ENCODE measurements at regions not wholly inside any gene's neighbourhood (a gene's known extent, or its start where the extent isn't known, plus 50 kb on each side); places are given as distances from the start of the nearest gene placed in this dataset.

DNA sequence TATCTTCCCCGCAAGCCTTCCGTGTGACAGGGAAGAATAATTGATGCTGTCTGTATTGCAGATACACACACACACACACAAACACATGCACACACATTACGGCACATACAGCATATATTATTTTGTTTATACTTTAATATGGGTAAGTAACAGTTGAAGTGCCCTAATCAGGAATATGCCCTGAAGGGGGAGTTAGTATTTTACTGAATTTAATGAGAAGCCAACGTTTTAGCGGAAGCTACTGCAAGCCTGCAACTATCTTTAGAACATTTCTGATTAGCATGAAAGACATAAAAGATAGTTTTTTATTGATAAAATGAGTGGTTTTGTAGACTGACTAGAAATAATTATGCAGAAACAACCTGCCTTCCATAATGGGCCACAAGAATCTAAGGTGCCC is 296.6 kb upstream of the SLCO3A1 start:
- H3K4me3 ChIP-seq (ENCODE audit: low read depth, low read length), result no peak overlapping the region
- DNase-seq, result no peak
- H3K9me3 ChIP-seq, result no peaks in the 10 kb centered on the region
- H3K4me1 ChIP-seq, result 0 out of 2 replicates have a peak, but pooled peaks cover 5% of the 10 kb centered on the region
- no peaks in the 10 kb centered on the region for H3K36me3 ChIP-seq
- TF ChIP-seq, protein P1, sequence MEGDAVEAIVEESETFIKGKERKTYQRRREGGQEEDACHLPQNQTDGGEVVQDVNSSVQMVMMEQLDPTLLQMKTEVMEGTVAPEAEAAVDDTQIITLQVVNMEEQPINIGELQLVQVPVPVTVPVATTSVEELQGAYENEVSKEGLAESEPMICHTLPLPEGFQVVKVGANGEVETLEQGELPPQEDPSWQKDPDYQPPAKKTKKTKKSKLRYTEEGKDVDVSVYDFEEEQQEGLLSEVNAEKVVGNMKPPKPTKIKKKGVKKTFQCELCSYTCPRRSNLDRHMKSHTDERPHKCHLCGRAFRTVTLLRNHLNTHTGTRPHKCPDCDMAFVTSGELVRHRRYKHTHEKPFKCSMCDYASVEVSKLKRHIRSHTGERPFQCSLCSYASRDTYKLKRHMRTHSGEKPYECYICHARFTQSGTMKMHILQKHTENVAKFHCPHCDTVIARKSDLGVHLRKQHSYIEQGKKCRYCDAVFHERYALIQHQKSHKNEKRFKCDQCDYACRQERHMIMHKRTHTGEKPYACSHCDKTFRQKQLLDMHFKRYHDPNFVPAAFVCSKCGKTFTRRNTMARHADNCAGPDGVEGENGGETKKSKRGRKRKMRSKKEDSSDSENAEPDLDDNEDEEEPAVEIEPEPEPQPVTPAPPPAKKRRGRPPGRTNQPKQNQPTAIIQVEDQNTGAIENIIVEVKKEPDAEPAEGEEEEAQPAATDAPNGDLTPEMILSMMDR (IDR thresholded peaks at IDR 0.05; ENCODE audit: low read depth, low read length), result no peak
- H3K27me3 ChIP-seq, result no peaks in the 10 kb centered on the region

DNA sequence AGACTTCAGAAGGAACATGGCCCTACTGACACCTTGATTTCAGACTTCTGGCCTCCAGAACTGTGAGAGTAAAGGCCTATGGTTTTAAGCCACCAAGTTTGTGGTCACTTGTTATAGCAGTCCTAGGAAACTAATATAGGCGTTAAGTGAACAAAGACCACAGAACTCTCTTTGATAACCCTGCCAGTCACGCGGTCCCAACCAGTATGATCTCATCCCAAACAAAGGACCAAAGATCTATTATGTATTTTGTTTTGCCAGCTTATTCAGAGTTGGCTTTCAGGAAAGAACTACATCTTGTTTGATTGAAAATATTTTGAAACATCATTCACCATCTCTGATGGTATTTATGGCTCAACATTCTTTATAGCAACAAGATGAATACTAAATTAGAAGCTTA is 294.4 kb upstream of the SLCO3A1 start:
- DNase-seq, result no peak
- TF ChIP-seq, protein P1 (IDR thresholded peaks at IDR 0.05; ENCODE audit: low read depth, low read length), result no peak
- Histone ChIP-seq H3K27me3 (no peaks in the 10 kb centered on the region), H3K36me3 (no peaks in the 10 kb centered on the region), H3K4me3 (ENCODE audit: low read depth, low read length) (no peak overlapping the region), H3K9me3 (no peaks in the 10 kb centered on the region), H3K4me1 (0 out of 2 replicates have a peak, but pooled peaks cover 5% of the 10 kb centered on the region)

DNA sequence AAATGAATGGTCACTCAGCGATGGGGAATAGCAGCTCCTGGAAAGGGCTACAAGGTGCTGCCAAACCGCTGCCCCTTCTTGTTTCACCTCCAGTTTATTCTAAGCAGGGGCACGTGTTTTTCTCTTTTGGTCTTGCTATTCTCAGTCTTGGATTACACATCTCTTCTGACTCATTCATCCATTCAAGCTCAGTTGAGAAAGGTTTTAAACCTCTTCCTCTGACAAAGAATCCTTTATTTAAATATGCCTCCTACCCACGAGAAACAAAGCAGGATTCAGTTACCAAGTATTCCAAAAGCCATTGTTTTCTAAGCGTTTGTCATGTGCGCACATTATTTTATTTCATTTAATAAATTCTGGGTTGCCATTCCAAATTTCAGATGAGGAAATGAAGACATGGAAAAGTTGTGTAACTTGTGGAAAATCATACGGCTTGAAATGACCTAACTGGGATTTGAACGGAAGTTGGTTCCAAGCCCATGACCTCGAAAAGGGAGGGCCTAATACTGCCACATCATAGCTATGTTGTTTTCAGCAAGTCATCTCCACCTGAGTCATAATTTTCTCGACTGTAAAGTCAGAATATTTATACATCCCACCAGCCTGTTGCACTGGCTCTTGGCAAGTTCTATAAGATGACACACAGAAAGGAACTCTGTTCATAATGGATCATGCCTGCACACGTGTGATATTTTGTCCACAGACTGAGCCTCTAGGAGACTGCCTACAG is 292.0 kb upstream of the SLCO3A1 start:
- Histone ChIP-seq H3K4me3 (ENCODE audit: low read depth, low read length) (no peak overlapping the region), H3K9me3 (no peaks in the 10 kb centered on the region), H3K36me3 (no peaks in the 10 kb centered on the region), H3K27me3 (no peaks in the 10 kb centered on the region), H3K4me1 (0 out of 2 replicates have a peak, but pooled peaks cover 5% of the 10 kb centered on the region)
- TF ChIP-seq, protein P1 (IDR thresholded peaks at IDR 0.05; ENCODE audit: low read depth, low read length), result no peak
- no peak for DNase-seq

DNA sequence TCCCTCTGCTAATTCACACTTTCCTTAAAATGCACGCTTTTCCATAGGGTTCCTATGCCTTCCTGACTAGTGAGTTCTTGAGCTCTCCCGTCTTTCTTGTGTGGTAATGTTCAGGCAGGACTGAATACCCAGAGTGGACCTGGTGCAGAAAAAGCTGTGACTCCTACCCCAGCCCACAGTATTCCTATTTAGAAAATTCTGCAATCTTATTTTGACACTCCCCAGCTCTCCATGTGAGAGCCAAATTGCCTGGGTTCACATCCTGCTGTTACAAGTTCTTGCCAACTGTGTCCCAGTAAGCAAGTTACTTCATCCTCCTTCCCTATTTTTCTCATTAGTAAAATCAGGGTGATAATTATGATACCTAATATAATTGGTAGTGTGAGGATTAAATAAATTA is 290.8 kb upstream of the SLCO3A1 start:
- Histone ChIP-seq H3K27me3 (no peaks in the 10 kb centered on the region), H3K36me3 (no peaks in the 10 kb centered on the region), H3K4me1 (no peaks in the 10 kb centered on the region), H3K9me3 (no peaks in the 10 kb centered on the region), H3K4me3 (ENCODE audit: low read depth, low read length) (no peak overlapping the region)
- TF ChIP-seq, protein P1 (IDR thresholded peaks at IDR 0.05; ENCODE audit: low read depth, low read length), result no peak
- DNase-seq, result no peak

DNA sequence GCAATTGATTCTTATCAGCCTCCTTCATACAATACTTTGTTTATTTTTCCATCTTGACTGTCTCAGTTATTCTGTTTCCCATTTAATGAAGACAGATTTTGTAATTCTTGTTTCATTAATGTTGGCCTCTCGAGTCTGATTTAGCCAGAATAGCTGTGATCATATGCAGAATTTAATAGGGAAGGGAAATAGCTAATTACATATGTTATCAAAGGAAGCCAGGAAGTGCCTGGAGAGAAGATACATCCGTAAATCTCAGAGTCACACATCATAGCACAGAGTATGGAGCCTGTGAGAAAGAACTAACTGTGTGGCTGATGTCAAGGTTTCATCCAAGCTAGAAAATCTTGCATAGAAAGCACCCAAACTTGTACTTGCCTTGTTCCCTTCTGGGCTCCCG is 288.9 kb upstream of the SLCO3A1 start:
- no peaks in the 10 kb centered on the region for H3K9me3 ChIP-seq
- DNase-seq, result no peak
- H3K4me1 ChIP-seq, result no peaks in the 10 kb centered on the region
- H3K27me3 ChIP-seq, result no peaks in the 10 kb centered on the region
- TF ChIP-seq, protein P1 (IDR thresholded peaks at IDR 0.05; ENCODE audit: low read depth, low read length), result no peak
- H3K4me3 ChIP-seq (ENCODE audit: low read depth, low read length), result no peak overlapping the region
- H3K36me3 ChIP-seq, result no peaks in the 10 kb centered on the region

DNA sequence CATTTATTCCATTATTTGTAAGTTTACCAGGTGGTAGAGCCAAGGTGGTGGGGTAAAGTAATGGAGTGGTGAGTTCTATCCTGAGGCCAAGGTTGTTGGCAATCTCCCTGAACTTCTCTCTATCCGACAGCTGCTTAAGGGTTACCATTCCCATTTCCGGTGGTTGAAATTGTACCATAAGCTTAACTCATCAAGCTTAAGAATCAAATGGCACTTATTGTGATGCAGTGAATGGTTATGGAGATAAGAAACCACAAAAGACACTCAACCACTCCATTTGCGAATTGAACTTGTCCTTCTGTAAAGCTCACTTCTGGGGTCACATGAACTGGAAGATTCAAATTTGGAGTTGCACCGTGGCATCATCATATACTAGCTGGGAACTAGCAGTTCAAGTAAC is 287.4 kb upstream of the SLCO3A1 start:
- Histone ChIP-seq H3K36me3 (no peaks in the 10 kb centered on the region), H3K4me3 (ENCODE audit: low read depth, low read length) (no peak overlapping the region), H3K9me3 (no peaks in the 10 kb centered on the region), H3K27me3 (no peaks in the 10 kb centered on the region), H3K4me1 (no peaks in the 10 kb centered on the region)
- TF ChIP-seq, protein P1 (IDR thresholded peaks at IDR 0.05; ENCODE audit: low read depth, low read length), result no peak
- DNase-seq, result no peak
